HEK293 (cell line): ENCODE measurements at regions not wholly inside any gene's neighbourhood (a gene's known extent, or its start where the extent isn't known, plus 50 kb on each side); places are given as distances from the start of the nearest gene placed in this dataset.

Experiments used
- CTCF ChIA-PET: fragments of 350-600 bp; formaldehyde crosslinking; extraction: SDS; loops from one replicate; lab custom pipeline; 2021; ENCODE audit warnings: antibody characterized with exemption; lab: Yijun Ruan, JAX
- POLR2A ChIA-PET: fragments of 300-600 bp; formaldehyde crosslinking; extraction: SDS; loops from one replicate; lab custom pipeline; 2020; ENCODE audit warnings: antibody characterized with exemption, inconsistent platforms; lab: Yijun Ruan, JAX
- H3K27ac ChIP-seq: fragments of 200-500 bp; sonication (Bioruptor generic); 2 replicates; pipeline ENCODE4 v1.5.1; 2014; ENCODE audit warnings: low read depth, low read length, control low read depth, inconsistent platforms; ENCODE audit errors: extremely low read depth
- H3K36me3 ChIP-seq, 2 experiments: fragments of 200-500 bp in 1 of 2; sonication (Bioruptor generic) in 1 of 2; 1 replicate in 1 of 2; 2 replicates in 1 of 2; pipeline ENCODE4 v1.5.1; 2014 to 2017; ENCODE audit warnings: inconsistent platforms in 2 of 2, low read length in 2 of 2; ENCODE audit not compliant: control insufficient read depth in 2 of 2, insufficient read depth in 1 of 2
- H3K4me1 ChIP-seq: fragments of 200-500 bp; sonication (Bioruptor generic); 2 replicates; pipeline ENCODE4 v1.5.1; 2014; ENCODE audit warnings: mild to moderate bottlenecking, low read length, inconsistent platforms; ENCODE audit not compliant: control insufficient read depth, insufficient read depth
- H3K4me3 ChIP-seq: 2 replicates; pipeline ENCODE4 v1.5.1; 2011; ENCODE audit warnings: low read depth, mild to moderate bottlenecking, control low read depth, low read length, moderate library complexity
- H3K9me3 ChIP-seq: fragments of 200-500 bp; sonication (Bioruptor generic); 2 replicates; pipeline ENCODE4 v1.5.1; 2014; ENCODE audit warnings: low read depth, low read length, inconsistent platforms; ENCODE audit not compliant: control insufficient read depth, insufficient read depth
- HOXC10 ChIP-seq: sonication (generic); formaldehyde crosslinking; IDR thresholded peaks from 2 replicates; pipeline ENCODE4 v1.8.1; 2023; ENCODE audit warnings: mild to moderate bottlenecking, missing genetic modification reagents
- KLF10 ChIP-seq: fragments of 450-650 bp; IDR thresholded peaks from 2 replicates; pipeline ENCODE4 v1.5.1; 2018; ENCODE audit warnings: missing biosample characterization, mild to moderate bottlenecking, missing genetic modification characterization
- MZF1 ChIP-seq: fragments of 450-650 bp; formaldehyde crosslinking; IDR thresholded peaks from 2 replicates; pipeline ENCODE4 v1.5.1; 2017; ENCODE audit warnings: missing biosample characterization, missing genetic modification characterization, borderline replicate concordance
- TCF7L2 ChIP-seq: IDR thresholded peaks from 2 replicates; pipeline ENCODE4 v1.6.1; 2011; ENCODE audit warnings: low read depth, mild to moderate bottlenecking, inconsistent platforms, low read length, moderate library complexity, borderline replicate concordance
- ZBTB8A ChIP-seq: fragments of 450-650 bp; formaldehyde crosslinking; IDR thresholded peaks from 2 replicates; pipeline ENCODE4 v1.5.1; 2016; ENCODE audit warnings: missing biosample characterization, missing genetic modification characterization
- ZNF146 ChIP-seq: fragments of 450-650 bp; formaldehyde crosslinking; IDR thresholded peaks from 2 replicates; pipeline ENCODE4 v1.5.1; 2016; ENCODE audit warnings: missing biosample characterization, missing genetic modification characterization
- ZNF155 ChIP-seq: fragments of 450-650 bp; formaldehyde crosslinking; IDR thresholded peaks from 2 replicates; pipeline ENCODE4 v1.5.1; 2016; ENCODE audit warnings: missing biosample characterization, missing genetic modification characterization
- ZNF157 ChIP-seq: fragments of 450-650 bp; formaldehyde crosslinking; IDR thresholded peaks from 2 replicates; pipeline ENCODE4 v1.5.1; 2016; ENCODE audit warnings: missing biosample characterization, missing genetic modification characterization
- ZNF184 ChIP-seq: fragments of 450-650 bp; IDR thresholded peaks from 2 replicates; pipeline ENCODE4 v1.5.1; 2018; ENCODE audit warnings: missing biosample characterization, mild to moderate bottlenecking, missing genetic modification characterization
- ZNF19 ChIP-seq: fragments of 450-650 bp; formaldehyde crosslinking; IDR thresholded peaks from 2 replicates; pipeline ENCODE4; 2016; ENCODE audit warnings: missing biosample characterization, missing genetic modification characterization, low read depth
- ZNF221 ChIP-seq: fragments of 450-650 bp; formaldehyde crosslinking; IDR thresholded peaks from 2 replicates; pipeline ENCODE4 v1.5.1; 2017; ENCODE audit warnings: missing biosample characterization, missing genetic modification characterization, borderline replicate concordance
- ZNF473 ChIP-seq: fragments of 450-650 bp; formaldehyde crosslinking; IDR thresholded peaks from 2 replicates; pipeline ENCODE4 v1.5.1; 2017; ENCODE audit warnings: missing biosample characterization, missing genetic modification characterization
- ZNF544 ChIP-seq: fragments of 450-650 bp; formaldehyde crosslinking; IDR thresholded peaks from 2 replicates; pipeline ENCODE4 v1.5.0; 2017; ENCODE audit warnings: missing biosample characterization, missing genetic modification characterization
- ZNF555 ChIP-seq: fragments of 450-650 bp; formaldehyde crosslinking; conservative IDR thresholded peaks from 2 replicates; pipeline ENCODE4 v1.5.1; 2017; ENCODE audit warnings: missing biosample characterization, mild to moderate bottlenecking, missing genetic modification characterization, inconsistent platforms
- ZNF624 ChIP-seq: fragments of 450-650 bp; formaldehyde crosslinking; IDR thresholded peaks from 2 replicates; pipeline ENCODE4 v1.5.1; 2017; ENCODE audit warnings: missing biosample characterization, missing genetic modification characterization
- ZNF707 ChIP-seq: fragments of 450-650 bp; formaldehyde crosslinking; IDR thresholded peaks from 2 replicates; pipeline ENCODE4 v1.5.1; 2016; ENCODE audit warnings: missing biosample characterization, missing genetic modification characterization
- TF ChIP-seq, protein P1 (sequence below): fragments of 450-650 bp; formaldehyde crosslinking; IDR thresholded peaks from 2 replicates; pipeline ENCODE4 v1.5.1; 2016; ENCODE audit warnings: missing biosample characterization, missing genetic modification characterization
- TF ChIP-seq, protein P2 (sequence below): fragments of 450-650 bp; formaldehyde crosslinking; IDR thresholded peaks from 2 replicates; pipeline ENCODE4 v1.5.1; 2016; ENCODE audit warnings: missing biosample characterization, missing genetic modification characterization
- TF ChIP-seq, protein P3 (sequence below): fragments of 450-650 bp; formaldehyde crosslinking; IDR thresholded peaks from 2 replicates; pipeline ENCODE4 v1.5.1; 2017; ENCODE audit warnings: missing biosample characterization, missing genetic modification characterization
- TF ChIP-seq, protein P4 (sequence below): fragments of 450-650 bp; formaldehyde crosslinking; IDR thresholded peaks from 2 replicates; pipeline ENCODE4 v1.5.1; 2016; ENCODE audit warnings: missing biosample characterization, missing genetic modification characterization
- TF ChIP-seq, protein P5 (sequence below): fragments of 450-650 bp; formaldehyde crosslinking; IDR thresholded peaks from 2 replicates; pipeline ENCODE4 v1.5.1; 2017; ENCODE audit warnings: missing biosample characterization, missing genetic modification characterization
- TF ChIP-seq, protein P6 (sequence below): fragments of 450-650 bp; formaldehyde crosslinking; IDR thresholded peaks from 2 replicates; pipeline ENCODE4 v1.5.1; 2016; ENCODE audit warnings: missing biosample characterization, missing genetic modification characterization
- TF ChIP-seq, protein P7 (sequence below): sonication (generic); formaldehyde crosslinking; IDR thresholded peaks from 2 replicates; pipeline ENCODE4 v1.8.1; 2022; ENCODE audit warnings: mild to moderate bottlenecking, moderate library complexity, missing genetic modification reagents

DNA sequence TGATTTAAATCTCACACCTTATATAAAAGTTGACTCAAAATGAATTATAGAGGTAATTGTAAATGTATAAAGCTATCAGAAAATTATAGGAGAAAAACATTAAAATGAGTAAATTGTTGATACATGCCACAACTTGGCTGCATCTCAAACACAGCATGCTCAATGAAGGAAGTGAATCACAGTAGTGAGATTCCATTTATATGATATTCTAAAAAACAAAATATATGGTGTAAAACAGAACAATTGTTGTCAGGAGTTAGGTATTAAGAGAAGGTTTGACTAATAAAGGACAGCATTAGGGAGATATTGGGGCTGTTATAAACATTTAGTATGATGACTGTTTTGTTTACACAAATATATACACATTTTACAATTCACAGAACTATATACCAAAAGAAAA, 356.6 kb upstream of the CELF4 start:
- CTCF ChIA-PET = no interaction called here
- Histone ChIP-seq H3K27ac (no peak overlapping the region), H3K4me1 (no peaks in the 10 kb centered on the region), H3K4me3 (no peak overlapping the region), H3K9me3 (no peaks in the 10 kb centered on the region), H3K36me3 (no peaks in the 10 kb centered on the region)
- POLR2A ChIA-PET = no interaction called here
- TF ChIP-seq ZNF707 (no peak), ZNF555 (tag by site-specific recombination) (no peak), TCF7L2 (no peak), ZNF146 (no peak), ZNF473 (no peak), HOXC10 (CRISPR knock-in tag) (no peak), ZNF184 (tag by site-specific recombination) (no peak), ZNF221 (no peak), KLF10 (tag by site-specific recombination) (no peak), ZNF624 (no peak)
- TF ChIP-seq, protein P1, sequence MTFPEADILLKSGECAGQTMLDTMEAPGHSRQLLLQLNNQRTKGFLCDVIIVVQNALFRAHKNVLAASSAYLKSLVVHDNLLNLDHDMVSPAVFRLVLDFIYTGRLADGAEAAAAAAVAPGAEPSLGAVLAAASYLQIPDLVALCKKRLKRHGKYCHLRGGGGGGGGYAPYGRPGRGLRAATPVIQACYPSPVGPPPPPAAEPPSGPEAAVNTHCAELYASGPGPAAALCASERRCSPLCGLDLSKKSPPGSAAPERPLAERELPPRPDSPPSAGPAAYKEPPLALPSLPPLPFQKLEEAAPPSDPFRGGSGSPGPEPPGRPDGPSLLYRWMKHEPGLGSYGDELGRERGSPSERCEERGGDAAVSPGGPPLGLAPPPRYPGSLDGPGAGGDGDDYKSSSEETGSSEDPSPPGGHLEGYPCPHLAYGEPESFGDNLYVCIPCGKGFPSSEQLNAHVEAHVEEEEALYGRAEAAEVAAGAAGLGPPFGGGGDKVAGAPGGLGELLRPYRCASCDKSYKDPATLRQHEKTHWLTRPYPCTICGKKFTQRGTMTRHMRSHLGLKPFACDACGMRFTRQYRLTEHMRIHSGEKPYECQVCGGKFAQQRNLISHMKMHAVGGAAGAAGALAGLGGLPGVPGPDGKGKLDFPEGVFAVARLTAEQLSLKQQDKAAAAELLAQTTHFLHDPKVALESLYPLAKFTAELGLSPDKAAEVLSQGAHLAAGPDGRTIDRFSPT (tag by site-specific recombination) = no peak
- TF ChIP-seq, protein P2, sequence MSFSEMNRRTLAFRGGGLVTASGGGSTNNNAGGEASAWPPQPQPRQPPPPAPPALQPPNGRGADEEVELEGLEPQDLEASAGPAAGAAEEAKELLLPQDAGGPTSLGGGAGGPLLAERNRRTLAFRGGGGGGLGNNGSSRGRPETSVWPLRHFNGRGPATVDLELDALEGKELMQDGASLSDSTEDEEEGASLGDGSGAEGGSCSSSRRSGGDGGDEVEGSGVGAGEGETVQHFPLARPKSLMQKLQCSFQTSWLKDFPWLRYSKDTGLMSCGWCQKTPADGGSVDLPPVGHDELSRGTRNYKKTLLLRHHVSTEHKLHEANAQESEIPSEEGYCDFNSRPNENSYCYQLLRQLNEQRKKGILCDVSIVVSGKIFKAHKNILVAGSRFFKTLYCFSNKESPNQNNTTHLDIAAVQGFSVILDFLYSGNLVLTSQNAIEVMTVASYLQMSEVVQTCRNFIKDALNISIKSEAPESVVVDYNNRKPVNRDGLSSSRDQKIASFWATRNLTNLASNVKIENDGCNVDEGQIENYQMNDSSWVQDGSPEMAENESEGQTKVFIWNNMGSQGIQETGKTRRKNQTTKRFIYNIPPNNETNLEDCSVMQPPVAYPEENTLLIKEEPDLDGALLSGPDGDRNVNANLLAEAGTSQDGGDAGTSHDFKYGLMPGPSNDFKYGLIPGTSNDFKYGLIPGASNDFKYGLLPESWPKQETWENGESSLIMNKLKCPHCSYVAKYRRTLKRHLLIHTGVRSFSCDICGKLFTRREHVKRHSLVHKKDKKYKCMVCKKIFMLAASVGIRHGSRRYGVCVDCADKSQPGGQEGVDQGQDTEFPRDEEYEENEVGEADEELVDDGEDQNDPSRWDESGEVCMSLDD (tag by site-specific recombination) = no peak
- TF ChIP-seq, protein P3, sequence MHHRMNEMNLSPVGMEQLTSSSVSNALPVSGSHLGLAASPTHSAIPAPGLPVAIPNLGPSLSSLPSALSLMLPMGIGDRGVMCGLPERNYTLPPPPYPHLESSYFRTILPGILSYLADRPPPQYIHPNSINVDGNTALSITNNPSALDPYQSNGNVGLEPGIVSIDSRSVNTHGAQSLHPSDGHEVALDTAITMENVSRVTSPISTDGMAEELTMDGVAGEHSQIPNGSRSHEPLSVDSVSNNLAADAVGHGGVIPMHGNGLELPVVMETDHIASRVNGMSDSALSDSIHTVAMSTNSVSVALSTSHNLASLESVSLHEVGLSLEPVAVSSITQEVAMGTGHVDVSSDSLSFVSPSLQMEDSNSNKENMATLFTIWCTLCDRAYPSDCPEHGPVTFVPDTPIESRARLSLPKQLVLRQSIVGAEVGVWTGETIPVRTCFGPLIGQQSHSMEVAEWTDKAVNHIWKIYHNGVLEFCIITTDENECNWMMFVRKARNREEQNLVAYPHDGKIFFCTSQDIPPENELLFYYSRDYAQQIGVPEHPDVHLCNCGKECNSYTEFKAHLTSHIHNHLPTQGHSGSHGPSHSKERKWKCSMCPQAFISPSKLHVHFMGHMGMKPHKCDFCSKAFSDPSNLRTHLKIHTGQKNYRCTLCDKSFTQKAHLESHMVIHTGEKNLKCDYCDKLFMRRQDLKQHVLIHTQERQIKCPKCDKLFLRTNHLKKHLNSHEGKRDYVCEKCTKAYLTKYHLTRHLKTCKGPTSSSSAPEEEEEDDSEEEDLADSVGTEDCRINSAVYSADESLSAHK = no peak
- TF ChIP-seq, protein P4, sequence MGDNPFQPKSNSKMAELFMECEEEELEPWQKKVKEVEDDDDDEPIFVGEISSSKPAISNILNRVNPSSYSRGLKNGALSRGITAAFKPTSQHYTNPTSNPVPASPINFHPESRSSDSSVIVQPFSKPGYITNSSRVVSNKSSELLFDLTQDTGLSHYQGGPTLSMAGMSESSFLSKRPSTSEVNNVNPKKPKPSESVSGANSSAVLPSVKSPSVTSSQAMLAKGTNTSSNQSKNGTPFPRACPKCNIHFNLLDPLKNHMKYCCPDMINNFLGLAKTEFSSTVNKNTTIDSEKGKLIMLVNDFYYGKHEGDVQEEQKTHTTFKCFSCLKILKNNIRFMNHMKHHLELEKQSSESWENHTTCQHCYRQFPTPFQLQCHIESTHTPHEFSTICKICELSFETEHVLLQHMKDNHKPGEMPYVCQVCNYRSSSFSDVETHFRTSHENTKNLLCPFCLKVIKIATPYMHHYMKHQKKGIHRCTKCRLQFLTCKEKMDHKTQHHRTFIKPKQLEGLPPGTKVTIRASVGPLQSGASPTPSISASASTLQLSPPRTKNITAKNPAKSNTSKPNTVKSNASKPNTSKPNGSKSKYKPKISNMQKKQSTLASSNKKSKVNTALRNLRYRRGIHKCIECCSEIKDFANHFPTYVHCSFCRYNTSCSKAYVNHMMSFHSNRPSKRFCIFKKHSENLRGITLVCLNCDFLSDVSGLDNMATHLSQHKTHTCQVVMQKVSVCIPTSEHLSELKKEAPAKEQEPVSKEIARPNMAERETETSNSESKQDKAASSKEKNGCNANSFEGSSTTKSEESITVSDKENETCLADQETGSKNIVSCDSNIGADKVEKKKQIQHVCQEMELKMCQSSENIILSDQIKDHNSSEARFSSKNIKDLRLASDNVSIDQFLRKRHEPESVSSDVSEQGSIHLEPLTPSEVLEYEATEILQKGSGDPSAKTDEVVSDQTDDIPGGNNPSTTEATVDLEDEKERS = no peak

DNA sequence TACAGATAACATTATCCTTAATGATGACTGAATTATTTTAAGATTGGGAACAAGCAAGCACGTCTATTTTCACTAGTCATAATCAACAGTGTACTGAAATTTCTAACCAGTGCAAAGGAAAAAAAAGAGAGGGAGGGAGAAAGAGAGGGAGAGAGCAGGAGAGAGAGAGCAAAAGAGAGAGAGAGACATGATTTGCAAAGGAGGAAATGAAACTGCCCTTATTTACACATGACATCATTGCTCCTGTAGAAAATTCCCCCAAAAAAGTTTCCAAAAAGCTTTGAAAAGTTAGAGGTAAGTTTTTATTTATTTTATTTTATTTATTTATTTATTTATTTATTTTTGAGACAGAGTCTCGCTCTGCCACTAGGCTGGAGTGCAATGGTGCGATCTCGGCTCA, 355.3 kb upstream of the CELF4 start:
- ChIA-PET CTCF (no interaction called here), POLR2A (no interaction called here)
- Histone ChIP-seq H3K4me3 (no peak overlapping the region), H3K9me3 (no peaks in the 10 kb centered on the region), H3K36me3 (no peaks in the 10 kb centered on the region), H3K4me1 (no peaks in the 10 kb centered on the region), H3K27ac (no peak overlapping the region)
- TF ChIP-seq, protein P5, sequence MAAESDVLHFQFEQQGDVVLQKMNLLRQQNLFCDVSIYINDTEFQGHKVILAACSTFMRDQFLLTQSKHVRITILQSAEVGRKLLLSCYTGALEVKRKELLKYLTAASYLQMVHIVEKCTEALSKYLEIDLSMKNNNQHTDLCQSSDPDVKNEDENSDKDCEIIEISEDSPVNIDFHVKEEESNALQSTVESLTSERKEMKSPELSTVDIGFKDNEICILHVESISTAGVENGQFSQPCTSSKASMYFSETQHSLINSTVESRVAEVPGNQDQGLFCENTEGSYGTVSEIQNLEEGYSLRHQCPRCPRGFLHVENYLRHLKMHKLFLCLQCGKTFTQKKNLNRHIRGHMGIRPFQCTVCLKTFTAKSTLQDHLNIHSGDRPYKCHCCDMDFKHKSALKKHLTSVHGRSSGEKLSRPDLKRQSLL (tag by site-specific recombination) = no peak
- TF ChIP-seq, protein P6, sequence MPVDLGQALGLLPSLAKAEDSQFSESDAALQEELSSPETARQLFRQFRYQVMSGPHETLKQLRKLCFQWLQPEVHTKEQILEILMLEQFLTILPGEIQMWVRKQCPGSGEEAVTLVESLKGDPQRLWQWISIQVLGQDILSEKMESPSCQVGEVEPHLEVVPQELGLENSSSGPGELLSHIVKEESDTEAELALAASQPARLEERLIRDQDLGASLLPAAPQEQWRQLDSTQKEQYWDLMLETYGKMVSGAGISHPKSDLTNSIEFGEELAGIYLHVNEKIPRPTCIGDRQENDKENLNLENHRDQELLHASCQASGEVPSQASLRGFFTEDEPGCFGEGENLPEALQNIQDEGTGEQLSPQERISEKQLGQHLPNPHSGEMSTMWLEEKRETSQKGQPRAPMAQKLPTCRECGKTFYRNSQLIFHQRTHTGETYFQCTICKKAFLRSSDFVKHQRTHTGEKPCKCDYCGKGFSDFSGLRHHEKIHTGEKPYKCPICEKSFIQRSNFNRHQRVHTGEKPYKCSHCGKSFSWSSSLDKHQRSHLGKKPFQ (tag by site-specific recombination) = no peak
- no peak for TF ChIP-seq ZNF473
- no peak for TF ChIP-seq ZNF157 (tag by site-specific recombination)
- TF ChIP-seq ZNF544 (tag by site-specific recombination) = no peak
- TF ChIP-seq MZF1 (tag by site-specific recombination) = no peak
- no peak for TF ChIP-seq ZBTB8A
- no peak for TF ChIP-seq ZNF19 (tag by site-specific recombination)
- TF ChIP-seq ZNF155 (tag by site-specific recombination) = no peak
- TF ChIP-seq, protein P7, sequence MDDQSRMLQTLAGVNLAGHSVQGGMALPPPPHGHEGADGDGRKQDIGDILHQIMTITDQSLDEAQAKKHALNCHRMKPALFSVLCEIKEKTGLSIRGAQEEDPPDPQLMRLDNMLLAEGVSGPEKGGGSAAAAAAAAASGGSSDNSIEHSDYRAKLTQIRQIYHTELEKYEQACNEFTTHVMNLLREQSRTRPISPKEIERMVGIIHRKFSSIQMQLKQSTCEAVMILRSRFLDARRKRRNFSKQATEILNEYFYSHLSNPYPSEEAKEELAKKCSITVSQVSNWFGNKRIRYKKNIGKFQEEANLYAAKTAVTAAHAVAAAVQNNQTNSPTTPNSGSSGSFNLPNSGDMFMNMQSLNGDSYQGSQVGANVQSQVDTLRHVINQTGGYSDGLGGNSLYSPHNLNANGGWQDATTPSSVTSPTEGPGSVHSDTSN (CRISPR knock-in tag) = no peak
